ENCODE measurements at regions not wholly inside any gene's neighbourhood (a gene's known extent, or its start where the extent isn't known, plus 50 kb on each side); places are given as distances from the start of the nearest gene placed in this dataset.

DNA sequence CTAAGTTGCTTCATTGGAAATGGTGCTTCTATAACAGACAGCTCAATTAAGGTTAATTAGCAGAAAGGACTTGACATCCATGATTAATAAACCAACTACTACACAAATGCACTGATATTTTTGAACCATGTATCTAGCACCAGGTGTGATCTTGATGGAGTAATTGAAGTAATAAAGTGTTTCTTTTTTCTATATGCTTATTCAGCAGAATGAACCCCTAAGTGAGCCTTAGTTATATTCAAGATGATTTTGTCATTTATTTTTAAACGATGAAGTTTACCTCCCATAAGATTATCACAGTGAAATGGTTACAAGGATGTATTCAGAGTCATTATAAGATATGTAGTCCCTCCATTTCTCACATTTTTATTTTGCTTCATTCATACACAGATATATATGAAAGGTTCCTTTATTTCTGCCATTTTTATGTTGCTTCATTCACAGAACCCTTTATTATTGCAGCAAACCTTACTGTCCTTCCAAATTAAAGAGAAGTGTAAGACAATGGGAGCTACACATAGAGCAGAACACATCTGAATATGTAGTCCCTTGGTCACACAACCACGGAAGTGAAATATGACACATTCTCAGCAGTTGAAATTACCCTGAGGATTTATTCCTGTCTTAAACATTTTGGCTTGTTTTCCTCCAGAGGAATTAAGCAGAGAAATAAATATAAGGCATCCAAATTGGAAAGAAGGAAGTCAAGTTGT, 295.0 kb downstream of the RAP2B start:
- TF ChIP-seq ZNF274 (IDR thresholded peaks at IDR 0.05; ENCODE audit: low read depth, low read length), result no peak
- TF ChIP-seq YY1 (IDR thresholded peaks at IDR 0.05; ENCODE audit: insufficient read depth, insufficient read length), result no peak

Measured in NT2/D1 (cell line).